GM19455 (cell line): ENCODE measurements at regions not wholly inside any gene's neighbourhood (a gene's known extent, or its start where the extent isn't known, plus 50 kb on each side); places are given as distances from the start of the nearest gene placed in this dataset.
"Not testable (repeated sequence)": the region's sequence is repeated elsewhere in the genome, so short reads cannot be mapped to it uniquely, and the experiment has no call there.

Source experiments
- ATAC-seq: cut with Tn5 transposase; IDR thresholded peaks from one replicate; pipeline ENCODE4 v1.9.1; 2021; ENCODE audit not compliant: unreplicated experiment

DNA sequence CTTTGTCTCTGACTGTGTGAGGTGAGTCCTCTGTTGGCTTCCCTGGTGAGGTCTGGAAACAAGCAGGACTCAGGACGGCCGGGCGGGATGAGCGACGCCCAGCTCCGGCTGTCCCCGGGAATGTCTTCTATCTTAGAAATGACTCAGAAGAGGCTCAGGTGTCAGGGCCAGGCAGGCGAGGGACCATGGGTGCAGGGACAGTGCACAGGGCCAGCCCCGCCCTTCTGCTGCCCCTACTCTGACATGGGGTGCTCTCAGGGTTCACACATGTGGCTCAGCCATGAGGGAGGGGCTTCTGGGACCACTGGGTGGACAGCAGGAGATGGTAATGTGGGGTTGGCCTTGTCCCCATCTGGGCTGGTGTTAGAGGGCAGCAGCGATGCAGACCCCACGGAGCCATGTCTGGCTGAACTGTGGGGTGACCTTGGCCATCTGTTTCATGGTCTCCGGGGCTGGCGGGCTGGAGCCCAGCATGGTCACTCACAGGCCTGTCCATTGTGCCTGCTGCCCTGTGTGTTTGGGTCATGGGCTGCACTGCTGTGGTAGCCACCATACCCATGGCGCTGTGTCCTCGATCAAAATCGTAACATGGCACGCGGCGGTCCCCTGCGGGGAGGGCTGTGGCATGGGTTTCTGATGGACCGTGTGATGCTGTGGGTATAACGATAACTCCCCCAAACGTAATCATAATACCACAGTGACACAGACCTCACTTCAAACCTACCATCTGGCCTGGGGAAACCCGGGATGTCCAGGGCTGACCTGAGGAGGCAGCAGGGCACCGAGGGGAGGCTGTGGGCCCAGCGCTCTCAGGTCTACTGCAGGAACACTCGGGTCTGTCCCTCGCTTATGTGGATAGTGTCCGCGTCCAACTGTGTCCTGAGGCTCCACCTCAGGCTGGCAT lies 368.8 kb downstream of the TMEM121 start:
- no peak for ATAC-seq

DNA sequence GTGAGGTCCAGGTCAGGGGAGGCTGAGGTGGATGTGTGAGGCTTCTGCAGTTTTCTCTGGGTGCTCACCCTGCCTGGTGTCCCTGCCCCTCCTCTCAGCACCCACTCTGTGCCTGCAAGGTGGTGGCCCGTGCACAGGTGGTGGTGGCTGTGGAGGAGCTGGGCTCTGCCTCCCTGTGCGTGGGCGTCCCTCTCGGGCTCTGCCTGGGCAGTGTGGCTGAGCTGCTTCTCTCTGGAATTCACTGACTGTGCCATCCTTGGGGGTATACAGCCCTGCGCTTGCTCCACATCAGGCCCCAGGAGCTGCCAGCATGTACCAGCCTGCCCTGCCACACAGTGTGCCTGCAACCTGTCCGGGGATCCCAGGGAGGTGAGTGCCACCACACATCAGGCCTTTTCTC lies 369.8 kb downstream of the TMEM121 start:
- ATAC-seq = not testable (repeated sequence)

DNA sequence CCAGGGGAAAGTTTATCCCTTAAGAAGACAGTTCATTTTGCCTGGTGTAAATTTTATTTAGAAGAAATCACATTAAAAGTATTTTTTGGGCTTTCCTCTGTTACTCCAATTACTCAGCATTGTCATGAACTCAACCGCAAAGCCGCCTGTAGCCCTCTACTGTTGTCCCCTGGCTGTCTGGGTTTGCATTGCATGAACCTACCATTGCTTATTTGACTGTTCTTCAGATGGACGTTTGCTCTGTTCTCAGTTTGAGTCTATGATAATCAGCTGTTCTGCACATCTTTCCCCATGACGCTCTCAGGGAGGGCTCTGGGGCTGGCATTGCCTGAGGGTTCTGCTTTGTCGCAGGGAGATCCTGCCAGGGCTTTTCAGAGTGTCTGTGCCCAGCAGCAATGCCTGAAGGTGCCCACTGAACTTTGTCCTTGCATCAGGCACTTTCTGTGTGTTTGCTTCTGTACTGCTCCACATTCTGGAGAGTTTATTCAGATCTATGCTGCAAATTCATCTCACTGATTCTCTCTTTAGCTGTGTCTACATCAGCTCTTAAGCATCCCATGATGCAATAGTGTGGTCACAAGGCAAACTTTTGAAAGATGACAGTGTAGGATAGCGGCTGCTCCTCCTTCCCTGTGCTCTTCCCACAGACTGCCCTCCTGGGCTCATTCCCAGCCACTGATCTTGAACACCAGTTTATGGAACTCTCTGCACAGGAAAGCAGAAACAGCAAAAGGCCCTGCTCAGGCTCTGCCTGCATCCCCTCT lies 370.8 kb downstream of the TMEM121 start:
- ATAC-seq = not testable (repeated sequence)

DNA sequence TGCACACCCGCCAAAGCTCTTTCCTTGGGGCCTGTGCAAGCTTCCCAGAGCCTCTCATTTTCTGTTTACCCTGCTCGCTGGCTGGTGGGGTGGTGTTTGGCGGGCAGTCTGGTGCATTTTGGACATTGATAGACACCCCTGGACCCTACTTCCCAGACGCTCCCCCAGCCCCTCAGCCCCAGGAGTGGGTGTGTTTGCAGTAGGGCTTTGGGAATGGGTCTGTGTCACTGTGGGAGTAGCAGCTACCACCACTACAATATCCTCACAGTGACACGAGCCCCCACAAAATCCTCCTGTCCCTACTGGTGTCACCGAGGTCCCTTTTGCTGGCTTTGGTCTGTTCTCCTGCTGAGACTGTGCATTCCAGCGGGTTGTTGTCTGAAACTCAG lies 371.3 kb downstream of the TMEM121 start:
- no peak for ATAC-seq

DNA sequence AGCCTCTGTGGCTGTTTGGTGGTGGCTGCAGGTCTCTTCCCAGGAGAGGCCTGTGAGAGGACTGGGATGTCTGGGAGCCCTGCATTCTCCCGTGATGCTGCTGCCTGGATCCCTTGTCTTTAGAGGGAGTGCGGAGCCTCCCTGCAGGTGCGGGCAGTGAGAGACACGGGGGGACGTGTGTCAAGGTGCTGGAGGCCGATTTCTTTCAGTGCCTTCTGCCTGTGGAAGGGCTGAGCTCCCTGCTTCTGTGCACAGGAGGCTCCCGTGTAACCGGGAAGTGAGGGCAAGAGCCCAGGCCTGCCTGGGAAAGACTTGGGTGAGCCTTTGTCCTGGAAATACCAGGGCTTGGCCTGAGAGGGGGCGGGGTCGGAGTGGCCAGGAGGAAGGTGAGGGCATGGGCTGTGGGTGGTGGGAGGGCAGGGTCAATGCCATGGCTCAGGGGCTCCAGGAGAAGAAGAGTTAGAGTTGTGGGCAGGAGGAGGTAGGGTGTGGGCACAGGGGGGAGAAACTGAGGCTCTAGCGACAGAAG lies 372.2 kb downstream of the TMEM121 start:
- no peak for ATAC-seq

DNA sequence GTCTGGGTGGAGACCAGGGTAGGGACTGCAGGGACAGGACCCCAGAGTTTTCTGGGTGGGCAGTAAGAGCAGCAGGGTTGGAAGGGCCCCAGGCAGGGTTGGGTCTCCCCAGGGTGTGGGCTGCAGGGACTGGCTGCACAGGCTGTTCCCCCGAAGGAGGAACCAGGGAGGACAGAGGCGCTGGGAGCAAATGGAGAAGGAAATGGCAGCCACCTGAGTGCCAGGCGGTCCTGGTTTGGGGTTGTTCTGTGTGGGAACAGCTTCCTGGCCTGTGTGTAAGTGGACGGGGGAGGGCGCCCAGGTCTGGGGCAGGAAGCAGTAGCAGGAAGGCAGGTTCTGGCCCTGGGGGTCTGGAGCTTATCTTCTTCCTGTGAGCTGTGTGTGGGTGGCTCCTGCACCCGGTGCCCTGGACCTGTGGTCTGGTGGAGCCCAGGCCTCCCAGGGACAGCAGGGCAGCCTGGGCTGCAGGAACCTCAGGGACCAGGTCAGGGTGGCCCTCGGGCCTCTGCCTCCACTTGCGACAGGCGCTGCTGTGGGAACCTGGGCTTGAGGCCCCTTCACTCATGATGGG lies 372.8 kb downstream of the TMEM121 start:
- ATAC-seq = no peak

DNA sequence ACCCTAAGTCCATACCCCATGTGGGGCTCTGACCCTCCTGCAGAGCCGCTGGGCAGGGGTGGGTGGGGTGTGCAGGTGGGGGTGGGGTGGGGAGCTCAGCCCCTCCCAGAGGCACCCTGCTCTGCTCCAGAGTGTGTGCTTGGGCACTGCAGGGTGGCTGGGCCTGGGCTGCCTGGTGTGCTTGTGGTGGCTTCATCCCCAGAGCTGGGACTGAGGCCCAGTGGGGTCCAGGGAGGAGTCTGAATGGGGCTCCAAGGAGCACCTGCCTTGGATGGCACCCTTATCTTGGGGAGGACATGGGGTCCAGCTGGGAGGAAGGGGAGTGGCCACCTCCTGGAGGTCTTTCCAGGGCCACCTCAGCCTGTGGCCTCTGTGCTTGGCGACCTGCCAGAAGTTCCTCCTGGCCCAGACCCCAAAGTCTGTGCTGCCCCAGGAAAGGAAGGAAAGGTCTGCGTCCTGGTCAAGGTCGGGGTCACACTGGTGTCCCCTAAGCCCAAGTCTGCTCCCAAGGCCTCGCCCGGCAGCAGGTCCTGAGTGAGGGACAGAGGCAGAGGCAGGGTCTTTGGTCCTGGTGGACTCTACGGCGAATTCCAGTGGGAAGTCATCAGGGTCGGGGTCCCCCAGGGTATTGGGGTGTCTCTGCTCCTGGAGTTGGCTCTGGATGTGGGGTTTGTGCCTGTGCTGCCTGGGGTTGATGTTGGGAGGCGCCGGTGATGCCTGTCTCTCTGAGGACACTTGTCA lies 373.4 kb downstream of the TMEM121 start:
- no peak for ATAC-seq

DNA sequence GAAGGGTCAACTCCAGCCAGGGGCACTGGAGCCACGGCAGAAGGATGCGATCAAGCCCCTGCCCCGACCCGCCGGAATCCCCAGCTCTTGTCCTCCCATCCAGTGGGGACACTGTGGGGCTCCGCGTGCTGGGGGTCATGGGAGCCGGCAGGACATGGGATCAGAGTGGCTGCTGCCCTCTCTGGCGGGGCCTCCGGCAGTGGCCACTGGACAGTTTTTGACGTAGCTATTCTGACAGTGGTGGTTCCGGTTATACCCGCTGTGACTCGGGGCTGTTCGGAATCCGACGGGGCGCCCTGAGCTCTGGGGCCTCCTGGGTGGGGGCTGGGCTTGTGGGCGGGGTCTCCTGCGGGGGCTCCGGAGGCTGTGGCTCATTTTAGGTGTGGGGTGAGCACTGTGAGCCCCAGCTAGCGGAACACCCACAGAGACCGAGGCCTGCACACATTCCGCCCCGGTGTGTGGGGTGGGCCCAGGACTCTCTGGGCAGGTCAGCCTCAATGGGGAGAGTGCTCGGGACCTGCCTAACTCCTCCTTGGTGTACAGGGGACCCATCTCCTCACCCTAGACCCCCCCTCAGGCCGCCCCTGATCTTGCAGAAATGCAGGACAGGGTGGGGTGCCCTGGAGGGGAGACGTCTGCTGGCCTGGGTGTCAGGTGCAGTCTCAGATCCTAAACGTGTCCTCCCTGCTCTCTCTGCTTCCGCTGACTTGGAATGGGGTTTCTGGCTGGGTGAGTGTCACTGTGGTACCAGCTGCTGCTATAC lies 374.2 kb downstream of the TMEM121 start:
- ATAC-seq = no peak

DNA sequence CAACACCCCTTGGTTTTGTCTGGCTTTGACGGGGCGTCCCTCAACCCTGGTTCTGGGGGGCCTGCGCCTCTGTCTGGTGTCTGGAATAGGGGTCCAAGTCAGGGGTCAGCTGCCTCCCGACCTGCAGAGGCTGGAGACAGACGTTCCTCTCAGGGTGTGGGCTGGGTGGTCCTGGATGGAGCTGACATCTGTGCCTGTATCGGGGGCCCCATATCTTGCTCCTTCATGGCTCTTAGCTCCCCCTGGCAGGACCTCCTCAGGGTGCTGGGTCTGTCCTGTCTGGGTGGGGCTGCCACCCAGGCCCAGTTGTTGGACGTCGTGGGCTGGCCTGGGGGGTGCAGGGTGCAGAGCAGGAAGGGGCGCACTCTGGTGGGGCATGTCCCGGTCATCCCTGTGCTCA lies 374.8 kb downstream of the TMEM121 start:
- ATAC-seq = no peak

DNA sequence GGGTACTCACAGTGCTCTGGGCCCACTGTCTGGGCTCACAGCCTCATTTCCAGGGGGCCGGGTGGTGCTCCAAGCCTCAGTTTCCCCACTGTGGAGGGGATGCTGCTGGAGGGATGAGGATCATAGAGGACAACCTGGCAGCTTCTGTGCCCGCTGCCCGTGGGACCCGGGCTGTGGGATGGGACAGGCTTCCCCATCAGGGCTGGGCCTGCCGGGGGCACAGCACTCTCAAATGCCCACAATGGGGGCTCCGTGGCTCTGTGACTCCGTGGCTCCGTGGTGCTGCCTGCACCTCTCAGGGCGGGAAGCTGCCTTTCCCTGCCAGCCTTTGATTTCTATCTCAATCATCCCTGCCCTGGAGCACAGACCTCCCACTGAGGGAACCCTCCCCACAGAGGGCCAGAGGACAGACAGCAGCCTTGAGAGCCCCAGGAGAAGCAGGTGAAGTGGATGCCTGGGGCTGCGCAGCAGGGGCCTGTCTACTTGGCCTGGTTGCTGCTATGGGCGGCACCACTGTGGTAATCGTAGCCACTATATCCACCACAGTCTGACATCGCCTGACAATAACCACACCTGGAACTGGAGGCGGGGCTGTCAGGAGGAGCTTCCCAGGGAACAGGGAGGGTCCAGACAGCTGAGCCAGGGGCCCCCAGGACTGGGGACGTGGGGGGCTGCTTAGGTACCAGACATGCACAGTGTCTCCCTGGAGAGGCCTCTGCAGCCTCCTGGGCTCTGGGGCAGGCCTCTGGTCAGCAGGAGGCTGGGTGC lies 375.9 kb downstream of the TMEM121 start:
- ATAC-seq = no peak

DNA sequence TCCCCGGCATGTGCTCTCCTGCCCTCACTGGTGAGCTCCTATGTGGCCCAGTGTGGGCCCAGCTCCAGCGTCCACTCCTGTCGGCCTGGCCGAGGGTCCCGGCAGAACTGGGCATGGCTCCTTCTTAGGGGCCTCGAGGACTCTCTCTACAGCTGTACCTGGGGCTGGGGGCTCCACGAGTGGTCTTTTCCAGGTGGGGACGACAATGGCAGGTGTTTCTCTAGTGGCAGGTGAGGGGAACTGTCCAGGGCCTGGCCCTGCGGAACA lies 376.4 kb downstream of the TMEM121 start:
- ATAC-seq = not testable (repeated sequence)

DNA sequence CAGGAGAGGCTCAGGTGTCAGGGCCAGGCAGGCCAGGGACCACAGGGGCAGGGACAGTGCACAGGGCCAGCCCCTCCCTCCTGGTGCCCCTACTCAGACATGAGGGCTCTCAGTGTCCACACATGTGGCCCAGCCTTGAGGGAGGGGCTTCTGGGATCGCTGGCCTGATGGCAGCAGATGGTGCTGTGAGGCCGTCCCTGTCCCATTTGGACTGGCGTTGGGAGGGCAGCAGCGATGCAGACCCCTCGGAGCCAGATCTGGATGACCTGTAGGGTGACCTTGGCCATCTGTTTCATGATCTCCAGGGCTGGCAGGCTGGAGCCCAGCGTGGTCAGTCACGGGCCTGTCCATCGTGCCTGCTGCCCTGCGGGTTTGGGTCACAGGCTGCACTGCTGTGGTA lies 377.6 kb downstream of the TMEM121 start:
- no peak for ATAC-seq

DNA sequence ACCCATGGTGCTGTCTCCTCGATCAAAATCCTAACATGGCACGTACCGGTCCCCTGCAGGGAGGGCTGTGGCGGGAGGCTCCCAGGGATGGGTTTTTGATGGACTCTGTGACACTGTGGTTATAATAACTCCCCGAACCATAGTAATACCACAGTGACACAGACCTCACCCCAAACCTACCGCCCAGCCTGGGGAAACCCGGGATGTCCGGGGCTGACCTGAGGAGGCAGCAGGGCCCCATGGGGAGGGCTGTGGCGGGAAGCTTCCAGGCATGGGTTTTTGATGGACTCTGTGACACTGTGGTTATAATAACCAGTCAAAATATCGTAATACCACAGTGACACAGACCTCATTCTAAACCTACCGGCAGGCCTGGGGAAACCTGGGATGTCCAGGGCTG lies 378.0 kb downstream of the TMEM121 start:
- no peak for ATAC-seq

DNA sequence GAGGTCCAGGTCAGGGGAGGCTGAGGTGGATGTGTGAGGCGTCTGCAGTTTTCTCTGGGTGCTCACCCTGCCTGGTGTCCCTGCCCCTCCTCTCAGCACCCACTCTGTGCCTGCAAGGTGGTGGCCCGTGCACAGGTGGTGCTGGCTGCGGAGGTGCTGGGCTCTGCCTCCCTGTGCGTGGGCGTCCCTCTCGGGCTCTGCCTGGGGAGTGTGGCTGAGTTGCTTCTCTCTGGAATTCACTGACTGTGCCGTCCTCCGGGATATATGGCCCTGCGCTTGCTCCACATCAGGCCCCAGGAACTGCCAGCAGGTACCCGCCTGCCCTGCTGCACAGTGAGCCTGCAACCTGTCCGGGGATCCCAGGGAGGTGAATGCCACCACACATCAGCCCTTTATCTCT lies 379.1 kb downstream of the TMEM121 start:
- no peak for ATAC-seq

DNA sequence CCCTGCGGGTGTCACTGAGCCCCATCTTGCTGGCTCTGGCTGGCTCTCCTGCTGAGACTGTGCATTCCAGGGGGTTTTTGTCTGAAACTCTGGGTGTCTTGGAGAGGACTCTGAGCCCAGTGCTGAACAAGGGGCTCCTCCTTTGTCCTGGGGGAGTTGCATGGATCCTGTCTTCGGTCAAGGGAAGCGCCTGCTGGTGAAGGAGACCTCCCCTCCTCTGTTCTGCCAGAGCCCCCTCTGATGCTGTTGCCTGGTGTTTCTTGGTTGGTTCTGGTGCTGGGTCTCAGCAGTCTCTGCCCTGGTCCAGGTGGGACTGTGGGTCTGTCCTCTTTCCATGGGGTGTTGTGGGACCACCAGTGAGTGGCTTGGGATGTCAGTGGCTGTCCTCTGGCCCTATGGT lies 380.9 kb downstream of the TMEM121 start:
- ATAC-seq = no peak

DNA sequence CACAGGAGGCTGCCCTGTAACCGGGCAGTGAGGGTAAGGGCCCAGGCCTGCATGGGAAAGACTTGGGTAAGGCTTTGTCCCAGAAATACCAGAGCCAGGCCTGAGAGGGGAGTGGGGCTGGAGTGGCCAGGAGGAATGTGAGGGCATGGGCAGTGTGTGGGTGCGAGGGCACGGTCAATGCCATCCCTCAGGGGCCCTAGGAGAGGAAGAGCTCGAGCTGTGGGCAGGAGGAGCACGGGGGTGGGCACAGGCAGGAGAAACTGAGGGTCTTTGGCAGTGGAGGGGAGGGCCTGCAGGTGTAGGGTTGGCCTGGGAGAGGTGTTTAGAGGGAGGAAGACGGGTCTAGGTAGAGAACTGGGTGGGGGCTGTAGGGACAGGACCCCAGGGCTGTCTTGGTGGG lies 381.6 kb downstream of the TMEM121 start:
- no peak for ATAC-seq

DNA sequence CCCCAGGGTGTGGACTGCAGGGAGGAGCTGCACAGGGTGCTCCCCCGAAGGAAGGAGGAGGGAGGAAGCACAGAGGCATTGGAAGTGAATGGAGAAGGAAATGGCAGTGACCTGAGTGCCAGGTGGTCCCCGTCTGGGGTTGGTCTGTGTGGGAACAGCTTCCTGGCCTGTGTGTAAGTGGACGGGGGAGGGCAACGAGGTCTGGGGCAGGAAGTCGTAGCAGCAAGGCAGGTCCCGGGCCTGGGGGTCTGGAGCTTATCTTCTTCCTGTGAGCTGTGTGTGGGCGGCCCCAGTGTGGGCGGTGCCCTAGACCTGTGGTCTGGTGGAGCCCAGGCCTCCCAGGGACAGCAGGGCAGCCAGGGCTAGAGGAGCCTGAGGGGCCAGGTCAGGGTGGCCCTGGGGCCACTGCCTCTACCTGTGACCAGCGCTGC lies 382.1 kb downstream of the TMEM121 start:
- no peak for ATAC-seq

DNA sequence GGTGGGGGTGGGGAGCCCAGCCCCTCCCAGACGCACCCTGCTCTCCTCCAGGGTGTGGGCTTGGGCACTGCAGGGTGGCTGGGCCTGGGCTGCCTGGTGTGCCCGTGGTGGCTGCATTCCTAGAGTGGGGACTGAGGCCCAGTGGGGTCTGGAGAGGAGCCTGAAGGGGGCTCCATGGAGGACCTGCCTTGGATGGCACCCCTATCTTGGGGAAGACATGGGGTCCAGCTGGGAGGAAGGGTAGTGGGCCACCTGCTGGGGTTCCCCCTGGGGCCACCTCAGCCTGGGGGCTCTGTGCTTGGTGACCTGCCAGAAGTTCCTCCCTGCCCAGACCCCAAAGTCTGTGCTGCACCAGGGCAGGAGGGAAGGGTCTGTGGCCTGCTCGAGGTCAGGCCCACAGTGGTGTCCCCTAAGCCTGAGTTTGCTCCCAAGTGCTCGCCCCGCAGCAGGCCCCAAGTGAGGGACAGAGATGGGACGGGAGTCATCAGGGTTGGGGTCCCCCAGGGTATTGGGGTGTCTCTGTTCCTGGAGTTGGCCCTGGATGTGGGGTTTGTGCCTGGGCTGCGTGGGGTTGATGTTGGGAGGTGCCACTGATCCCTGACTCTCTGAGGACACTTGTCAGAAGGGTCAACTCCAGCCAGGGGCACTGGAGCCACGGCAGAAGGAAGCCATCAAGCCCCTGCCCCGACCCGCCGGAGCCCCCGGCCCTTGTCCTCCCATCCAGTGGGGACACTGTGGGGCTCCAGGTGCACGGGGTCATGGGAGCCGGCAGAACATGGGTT lies 382.9 kb downstream of the TMEM121 start:
- ATAC-seq = no peak

DNA sequence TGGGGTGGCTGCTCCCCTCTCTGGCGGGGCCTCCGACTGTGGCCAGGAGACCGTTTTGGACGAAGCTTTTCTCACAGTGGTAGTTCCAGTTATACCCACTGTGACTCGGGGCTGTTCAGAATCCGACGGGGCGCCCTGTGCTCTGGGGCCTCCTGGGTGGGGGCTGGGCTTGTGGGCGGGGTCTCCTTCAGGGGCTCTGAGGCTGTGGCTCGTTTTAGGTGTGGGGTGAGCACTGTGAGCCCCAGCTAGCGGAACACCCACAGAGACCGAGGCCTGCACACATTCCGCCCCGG lies 383.4 kb downstream of the TMEM121 start:
- ATAC-seq = not testable (repeated sequence)
